ENCODE measurements at regions not wholly inside any gene's neighbourhood (a gene's known extent, or its start where the extent isn't known, plus 50 kb on each side); places are given as distances from the start of the nearest gene placed in this dataset.
"Not testable (repeated sequence)": the region's sequence is repeated elsewhere in the genome, so short reads cannot be mapped to it uniquely, and the experiment has no call there.

DNA sequence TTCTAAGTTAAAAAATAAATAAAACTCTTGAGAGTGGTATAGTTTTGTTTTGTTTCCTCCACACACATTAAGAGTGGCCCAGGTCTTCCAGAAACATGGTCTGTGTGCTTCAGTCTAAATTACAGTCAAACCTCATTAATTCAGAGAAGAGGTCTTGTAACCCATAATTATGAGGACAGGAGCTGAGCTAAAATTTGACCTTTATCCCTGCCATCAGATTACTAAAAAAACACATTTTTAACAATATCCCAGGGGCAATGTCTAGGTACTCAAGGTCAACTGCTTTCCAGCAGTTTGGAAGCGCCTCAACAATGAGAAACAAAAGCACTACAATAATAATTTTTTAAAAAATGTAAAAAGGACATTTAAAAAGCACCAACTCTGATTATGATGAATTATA is 184.1 kb upstream of the PFKP start:
- no peak for DNase-seq (ENCODE audit: low read depth)
- H3K4me3 ChIP-seq (ENCODE audit: low read length): no peak overlapping the region
- TF ChIP-seq, protein P1, sequence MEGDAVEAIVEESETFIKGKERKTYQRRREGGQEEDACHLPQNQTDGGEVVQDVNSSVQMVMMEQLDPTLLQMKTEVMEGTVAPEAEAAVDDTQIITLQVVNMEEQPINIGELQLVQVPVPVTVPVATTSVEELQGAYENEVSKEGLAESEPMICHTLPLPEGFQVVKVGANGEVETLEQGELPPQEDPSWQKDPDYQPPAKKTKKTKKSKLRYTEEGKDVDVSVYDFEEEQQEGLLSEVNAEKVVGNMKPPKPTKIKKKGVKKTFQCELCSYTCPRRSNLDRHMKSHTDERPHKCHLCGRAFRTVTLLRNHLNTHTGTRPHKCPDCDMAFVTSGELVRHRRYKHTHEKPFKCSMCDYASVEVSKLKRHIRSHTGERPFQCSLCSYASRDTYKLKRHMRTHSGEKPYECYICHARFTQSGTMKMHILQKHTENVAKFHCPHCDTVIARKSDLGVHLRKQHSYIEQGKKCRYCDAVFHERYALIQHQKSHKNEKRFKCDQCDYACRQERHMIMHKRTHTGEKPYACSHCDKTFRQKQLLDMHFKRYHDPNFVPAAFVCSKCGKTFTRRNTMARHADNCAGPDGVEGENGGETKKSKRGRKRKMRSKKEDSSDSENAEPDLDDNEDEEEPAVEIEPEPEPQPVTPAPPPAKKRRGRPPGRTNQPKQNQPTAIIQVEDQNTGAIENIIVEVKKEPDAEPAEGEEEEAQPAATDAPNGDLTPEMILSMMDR (IDR thresholded peaks at IDR 0.05; ENCODE audit: insufficient read depth, low read depth, low read length, missing control alignments): no peak

- no peak for DNase-seq (ENCODE audit: low read depth)
- no peak overlapping the region for H3K4me3 ChIP-seq (ENCODE audit: low read length)
- TF ChIP-seq, protein P1 (IDR thresholded peaks at IDR 0.05; ENCODE audit: insufficient read depth, low read depth, low read length, missing control alignments): no peak
Observed at GRCh38 chr10:2882628-2883027, 184.7 kb upstream of the PFKP start.

DNA sequence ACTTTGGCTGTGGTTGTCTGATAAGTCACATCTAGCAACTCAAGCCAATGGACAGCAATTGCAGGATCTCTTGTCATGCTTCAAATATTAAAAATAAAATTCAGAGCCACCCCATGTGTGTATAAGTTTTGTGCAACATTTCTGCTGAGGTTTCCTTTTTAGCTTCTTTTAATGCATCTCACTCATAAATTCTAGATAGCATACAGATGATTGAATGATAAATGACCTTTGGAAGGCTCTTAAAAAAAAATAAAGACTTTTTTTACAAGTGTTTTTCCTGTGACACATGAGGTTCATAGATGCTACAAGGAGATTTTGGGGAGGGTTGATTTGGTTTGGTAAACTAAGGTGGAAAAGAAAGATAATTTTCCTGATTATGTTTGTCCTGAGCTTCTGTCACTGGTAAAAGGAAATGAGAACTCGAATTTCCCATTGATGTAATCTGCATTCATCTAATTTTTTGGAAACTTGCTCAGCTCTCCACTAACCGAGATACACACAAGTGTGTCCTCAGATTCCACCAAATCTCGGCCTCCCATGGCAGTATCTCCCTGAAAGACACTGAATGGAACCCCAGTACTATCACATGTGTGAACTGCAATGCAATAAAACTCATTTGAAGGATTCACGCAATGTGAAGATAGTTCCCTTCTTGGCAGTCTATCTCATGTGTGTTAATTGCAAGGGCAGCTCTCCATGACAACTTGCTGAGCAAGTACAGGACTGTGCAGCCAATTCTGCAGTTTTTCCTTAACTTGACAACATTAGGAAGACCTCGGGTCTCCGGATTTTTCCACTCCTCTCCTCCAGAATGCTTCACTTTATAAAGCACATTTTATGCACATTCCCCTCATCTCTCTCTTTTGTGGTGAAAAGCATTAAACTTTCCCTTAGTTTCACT is 185.4 kb upstream of the PFKP start:
- TF ChIP-seq, protein P1 (IDR thresholded peaks at IDR 0.05; ENCODE audit: insufficient read depth, low read depth, low read length, missing control alignments): no peak
- no peak for DNase-seq (ENCODE audit: low read depth)
- H3K4me3 ChIP-seq (ENCODE audit: low read length): no peak overlapping the region

- not testable (repeated sequence) for DNase-seq (ENCODE audit: low read depth); H3K4me3 ChIP-seq (ENCODE audit: low read length)
Observed at GRCh38 chr10:2880050-2880449, 187.3 kb upstream of the PFKP start.

DNA sequence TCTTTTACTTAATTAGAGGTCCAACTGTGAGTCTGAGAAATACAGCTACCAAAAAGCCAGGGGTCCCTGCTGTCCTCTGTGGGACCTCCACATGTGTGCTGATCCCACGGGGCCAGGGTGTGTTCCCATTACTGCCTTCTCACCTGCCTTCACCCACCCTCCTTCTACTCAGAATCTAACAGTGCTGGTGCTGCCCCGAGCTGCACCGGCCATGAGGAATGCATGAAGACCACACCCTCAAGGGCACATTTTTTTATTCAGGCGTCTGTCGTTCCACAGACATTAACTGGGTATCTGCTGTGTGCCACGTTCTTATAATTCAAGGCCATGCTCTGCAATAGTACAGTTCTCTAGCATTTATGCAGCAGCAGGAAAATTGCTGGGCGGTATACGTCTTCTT is 188.5 kb upstream of the PFKP start:
- H3K4me3 ChIP-seq (ENCODE audit: low read length): no peak overlapping the region
- TF ChIP-seq, protein P1 (IDR thresholded peaks at IDR 0.05; ENCODE audit: insufficient read depth, low read depth, low read length, missing control alignments): no peak
- DNase-seq (ENCODE audit: low read depth): no peak

DNA sequence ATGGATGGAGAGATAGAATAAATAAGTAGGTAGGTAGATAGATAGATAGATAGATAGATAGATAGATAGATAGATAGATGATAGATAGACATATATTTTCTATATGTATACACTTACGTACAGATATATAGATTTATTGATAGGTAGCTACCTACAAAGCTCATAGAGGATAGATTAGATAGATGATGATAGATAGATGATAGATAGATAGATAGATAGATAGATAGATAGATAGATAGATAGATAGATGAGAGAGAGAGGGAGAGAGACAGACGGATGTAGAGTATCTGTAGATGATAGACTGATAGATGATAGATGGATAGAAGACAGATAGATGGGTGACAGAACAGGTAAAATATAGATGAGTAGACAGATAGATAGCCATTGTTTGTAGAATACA is 191.3 kb upstream of the PFKP start:
- TF ChIP-seq, protein P1 (IDR thresholded peaks at IDR 0.05; ENCODE audit: insufficient read depth, low read depth, low read length, missing control alignments): no peak
- no peak overlapping the region for H3K4me3 ChIP-seq (ENCODE audit: low read length)
- DNase-seq (ENCODE audit: low read depth): no peak

- H3K4me3 ChIP-seq (ENCODE audit: low read length): no peak overlapping the region
- DNase-seq (ENCODE audit: low read depth): no peak
- TF ChIP-seq, protein P1 (IDR thresholded peaks at IDR 0.05; ENCODE audit: insufficient read depth, low read depth, low read length, missing control alignments): no peak
Observed at GRCh38 chr10:2874963-2875362, 192.4 kb upstream of the PFKP start.

Data from epithelial cell of esophagus (primary cell).